NCI-H2171 (cell line): ENCODE measurements at regions not wholly inside any gene's neighbourhood (a gene's known extent, or its start where the extent isn't known, plus 50 kb on each side); places are given as distances from the start of the nearest gene placed in this dataset.

Experiments
- DNase-seq: peaks from one replicate; lab custom pipeline; 2025; lab: John Stamatoyannopoulos, UW

- no peak for DNase-seq
These were observed 331.1 kb downstream of the MLLT3 start for GRCh38 chr9:20291201-20291600.

- no peak for DNase-seq
These were observed 332.0 kb downstream of the MLLT3 start for GRCh38 chr9:20290257-20290656.

DNA sequence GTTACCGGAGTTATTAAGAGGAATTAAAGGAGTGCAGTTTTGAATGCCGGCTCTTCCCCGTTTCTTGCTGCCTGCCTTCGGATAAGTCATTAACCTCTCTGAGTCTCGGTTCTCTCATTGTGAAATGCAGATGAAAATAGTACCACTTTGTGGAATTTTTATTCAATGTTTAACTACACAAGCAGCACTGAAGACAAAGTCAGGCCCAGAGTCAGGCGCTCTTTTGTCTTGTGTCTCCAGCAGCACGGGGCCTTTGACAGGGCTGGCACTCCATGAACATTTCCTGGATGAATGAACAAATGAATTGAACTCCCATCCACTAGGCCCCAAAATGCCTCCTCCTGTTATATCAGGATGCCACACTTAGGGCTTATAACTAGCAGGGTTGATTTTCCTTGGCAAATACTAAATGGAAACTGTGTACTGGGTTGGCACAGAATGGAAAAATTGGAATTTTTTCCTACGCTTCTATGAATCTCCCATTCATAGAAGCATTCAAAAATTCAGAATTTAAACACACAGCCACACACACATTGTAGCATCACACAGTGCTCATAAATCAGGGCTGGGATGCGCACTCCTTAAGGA, 332.8 kb downstream of the MLLT3 start:
- no peak for DNase-seq

- no peak for DNase-seq
These were observed 335.3 kb downstream of the MLLT3 start for GRCh38 chr9:20286969-20287368.

DNA sequence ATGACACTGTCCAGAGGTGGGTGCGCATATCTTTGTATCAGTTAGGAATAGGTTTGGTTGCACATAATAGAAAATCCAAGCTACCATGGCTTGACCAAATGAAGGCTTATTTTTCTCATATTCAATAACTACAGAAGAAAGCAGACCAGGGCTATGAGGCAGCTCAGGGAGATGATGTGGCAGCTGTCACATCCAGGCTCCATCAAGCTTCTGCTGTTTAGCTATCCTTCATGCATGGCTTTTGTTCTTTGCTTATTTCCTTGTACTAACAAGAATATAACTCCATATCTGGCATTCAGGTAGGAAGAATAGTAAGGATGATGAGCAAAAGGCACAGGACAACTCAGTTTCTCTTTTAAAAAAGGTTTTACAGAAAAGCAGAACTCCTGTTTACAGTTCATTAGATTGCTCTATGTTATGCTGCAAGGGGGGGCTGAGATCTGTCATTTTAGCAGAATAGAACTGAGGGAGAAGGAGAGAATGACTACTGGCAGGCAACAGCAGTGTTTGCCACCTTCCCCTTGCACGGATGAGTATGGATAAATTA, 336.1 kb downstream of the MLLT3 start:
- no peak for DNase-seq

GRCh38 chr9:20284601-20285289, 337.6 kb downstream of the MLLT3 start:
- no peak for DNase-seq

GRCh38 chr9:20280330-20280729, 342.0 kb downstream of the MLLT3 start:
- no peak for DNase-seq

- no peak for DNase-seq
These were observed 345.5 kb downstream of the MLLT3 start for GRCh38 chr9:20276762-20277161.

- no peak for DNase-seq
These were observed 350.6 kb downstream of the MLLT3 start for GRCh38 chr9:20271723-20272122.

GRCh38 chr9:20271096-20271495, 351.2 kb downstream of the MLLT3 start:
- DNase-seq: no peak

- DNase-seq: no peak
These were observed 352.1 kb downstream of the MLLT3 start for GRCh38 chr9:20270161-20270560.

- no peak for DNase-seq
These were observed 352.7 kb downstream of the MLLT3 start for GRCh38 chr9:20269620-20270019.

GRCh38 chr9:20264896-20265295, 357.4 kb downstream of the MLLT3 start:
- DNase-seq: no peak

- DNase-seq: no peak
These were observed 359.7 kb downstream of the MLLT3 start for GRCh38 chr9:20262611-20263010.

- no peak for DNase-seq
These were observed 365.9 kb downstream of the MLLT3 start for GRCh38 chr9:20256284-20256948.

GRCh38 chr9:20255052-20255451, 367.2 kb downstream of the MLLT3 start:
- no peak for DNase-seq

DNA sequence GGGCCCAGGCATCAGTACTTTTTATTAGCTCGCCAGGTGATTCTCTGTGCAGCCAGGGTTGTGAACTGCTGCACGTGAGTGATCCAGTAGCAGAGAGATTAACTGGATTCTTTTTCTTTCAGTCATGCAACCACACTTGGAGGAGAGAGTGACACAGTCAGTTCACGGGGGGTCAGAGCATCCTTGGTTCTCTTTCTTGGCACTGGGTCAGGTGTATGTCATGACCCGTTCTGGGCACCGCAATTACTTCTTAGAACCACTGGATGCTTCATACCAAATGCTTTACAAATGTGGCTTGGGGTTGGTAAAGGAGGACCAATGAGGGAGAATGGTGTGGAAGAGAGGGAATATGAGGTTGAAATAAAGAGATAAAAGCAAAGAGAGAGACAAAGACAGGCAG, 368.7 kb downstream of the MLLT3 start:
- no peak for DNase-seq

- no peak for DNase-seq
These were observed 369.5 kb downstream of the MLLT3 start for GRCh38 chr9:20252778-20253177.

DNA sequence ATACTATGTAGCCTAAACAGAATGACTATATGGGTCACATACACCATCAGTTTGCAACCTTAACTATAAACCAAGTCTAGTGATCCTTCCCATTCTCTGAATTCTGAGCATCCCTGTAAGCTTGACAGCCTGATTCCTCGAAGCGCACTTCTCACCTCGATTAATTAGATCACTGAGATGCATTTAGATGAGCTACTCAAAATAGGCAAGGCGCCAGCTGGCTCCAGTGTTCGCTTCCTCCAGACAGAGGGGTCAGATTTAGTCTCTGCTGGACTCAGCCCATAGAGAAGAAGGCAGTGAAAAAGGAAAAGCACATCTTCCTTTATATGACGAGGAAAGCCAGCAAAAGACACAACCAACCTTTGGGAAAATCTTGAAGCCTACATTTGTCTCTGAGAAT, 371.5 kb downstream of the MLLT3 start:
- DNase-seq: no peak

GRCh38 chr9:20244271-20244670, 378.0 kb downstream of the MLLT3 start:
- no peak for DNase-seq

DNA sequence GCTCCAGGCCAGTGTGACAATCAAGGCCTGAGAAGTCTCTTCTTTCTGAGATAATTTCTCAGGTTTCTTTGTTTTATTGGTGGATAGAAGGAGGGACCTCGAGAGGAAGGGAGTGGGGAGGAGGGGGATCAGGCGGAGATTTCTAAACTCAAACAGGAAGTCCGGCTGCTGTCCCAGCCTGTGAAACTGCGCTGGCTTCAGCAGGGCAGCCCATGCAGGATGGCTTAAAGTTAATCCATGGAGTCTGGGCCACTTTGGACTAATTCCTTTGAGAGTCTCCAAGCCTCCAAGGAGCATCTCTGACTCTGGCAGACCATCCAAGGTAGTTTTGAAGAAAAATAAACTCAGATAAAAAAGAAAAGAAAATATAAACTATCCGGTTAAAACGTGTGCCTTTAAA, 378.5 kb downstream of the MLLT3 start:
- DNase-seq: no peak

DNA sequence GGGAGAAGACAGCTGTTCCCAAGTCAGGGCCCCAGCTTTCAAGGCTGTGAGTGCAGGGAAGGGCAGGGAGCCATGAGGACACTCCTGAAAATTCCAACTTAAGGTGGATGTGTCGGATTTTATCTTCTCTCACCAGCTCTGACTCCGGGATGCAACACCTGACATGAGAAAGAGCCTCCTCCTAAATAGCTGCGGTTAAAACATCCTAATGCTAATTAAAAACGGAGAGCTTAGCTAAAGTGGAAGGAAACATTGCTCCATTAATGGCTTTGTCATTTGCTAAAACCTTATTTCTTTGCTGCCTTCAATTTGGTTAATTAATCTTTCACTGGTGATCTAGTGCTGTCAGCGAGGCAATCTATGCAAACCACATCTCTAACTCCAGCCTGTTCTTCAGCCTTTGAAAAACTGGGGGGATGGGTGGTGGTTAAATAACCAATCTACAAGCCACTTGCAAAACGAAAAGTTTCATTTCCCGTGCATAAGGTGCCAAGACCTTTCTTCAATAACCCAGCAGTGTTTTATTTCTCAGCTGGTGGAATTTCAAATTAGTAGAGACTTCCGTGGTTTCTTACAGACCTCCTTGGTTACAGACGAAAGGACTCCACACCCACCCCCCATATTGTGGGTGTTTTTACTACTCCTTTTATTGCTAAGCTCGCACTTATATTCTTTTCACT, 379.6 kb downstream of the MLLT3 start:
- DNase-seq: no peak

DNA sequence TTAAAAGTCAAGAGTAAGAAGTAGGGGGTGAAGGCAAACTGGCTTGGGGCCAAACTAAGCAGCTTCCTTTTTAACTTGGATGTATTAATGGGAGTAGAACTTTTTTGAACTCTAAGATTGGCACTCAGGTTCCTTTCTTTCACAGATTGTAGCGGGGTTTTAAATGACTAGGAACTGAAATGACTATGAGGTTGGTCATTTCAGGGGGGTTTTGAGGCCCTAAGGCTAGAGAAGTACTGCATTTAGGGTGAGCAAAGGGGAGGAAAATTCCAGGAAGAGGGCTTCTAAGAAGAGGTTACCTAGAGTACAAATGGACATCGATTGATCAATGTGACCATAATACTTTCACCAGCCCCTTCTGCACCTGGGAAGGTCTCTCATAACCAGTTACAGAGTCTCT, 381.8 kb downstream of the MLLT3 start:
- no peak for DNase-seq
